Fibroblast of pulmonary artery (primary cell): ENCODE measurements at regions not wholly inside any gene's neighbourhood (a gene's known extent, or its start where the extent isn't known, plus 50 kb on each side); places are given as distances from the start of the nearest gene placed in this dataset.

Source experiments
- DNase-seq: peaks from one replicate; pipeline ENCODE4 v3.0.0-alpha.2; 2010; ENCODE audit warnings: low read depth
- H3K4me3 ChIP-seq: replicated peaks from 2 replicates; pipeline ENCODE4 v1.5.1; 2011; ENCODE audit warnings: low read depth, mild to moderate bottlenecking, control low read depth, low read length, moderate library complexity
- TF ChIP-seq, protein P1 (sequence below): IDR thresholded peaks from 2 replicates; pipeline ENCODE4 v1.5.1; 2011; ENCODE audit warnings: mild to moderate bottlenecking, control low read depth, low read length, inconsistent platforms; ENCODE audit errors: missing control alignments

DNA sequence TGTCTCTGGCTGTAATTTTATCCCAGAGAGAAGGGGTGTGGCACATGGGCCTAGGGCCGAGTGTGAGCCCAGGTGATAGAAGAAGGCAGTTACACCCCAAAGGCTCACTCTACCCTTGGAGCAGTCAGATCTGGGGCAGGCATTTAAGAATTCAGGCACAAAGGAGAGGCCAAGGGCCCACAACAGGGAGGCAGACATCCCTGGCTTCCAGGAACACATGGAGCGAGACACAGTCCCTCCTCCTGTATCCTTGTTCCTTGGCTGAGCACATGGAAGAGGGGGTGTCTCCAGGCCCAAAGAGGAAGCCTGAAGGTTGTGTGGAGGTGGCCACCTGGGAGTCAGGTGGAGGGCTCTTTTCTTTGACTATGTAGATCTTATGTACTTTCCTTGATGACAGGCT lies 286.2 kb downstream of the RPS24 start:
- no peak for DNase-seq
- TF ChIP-seq, protein P1, sequence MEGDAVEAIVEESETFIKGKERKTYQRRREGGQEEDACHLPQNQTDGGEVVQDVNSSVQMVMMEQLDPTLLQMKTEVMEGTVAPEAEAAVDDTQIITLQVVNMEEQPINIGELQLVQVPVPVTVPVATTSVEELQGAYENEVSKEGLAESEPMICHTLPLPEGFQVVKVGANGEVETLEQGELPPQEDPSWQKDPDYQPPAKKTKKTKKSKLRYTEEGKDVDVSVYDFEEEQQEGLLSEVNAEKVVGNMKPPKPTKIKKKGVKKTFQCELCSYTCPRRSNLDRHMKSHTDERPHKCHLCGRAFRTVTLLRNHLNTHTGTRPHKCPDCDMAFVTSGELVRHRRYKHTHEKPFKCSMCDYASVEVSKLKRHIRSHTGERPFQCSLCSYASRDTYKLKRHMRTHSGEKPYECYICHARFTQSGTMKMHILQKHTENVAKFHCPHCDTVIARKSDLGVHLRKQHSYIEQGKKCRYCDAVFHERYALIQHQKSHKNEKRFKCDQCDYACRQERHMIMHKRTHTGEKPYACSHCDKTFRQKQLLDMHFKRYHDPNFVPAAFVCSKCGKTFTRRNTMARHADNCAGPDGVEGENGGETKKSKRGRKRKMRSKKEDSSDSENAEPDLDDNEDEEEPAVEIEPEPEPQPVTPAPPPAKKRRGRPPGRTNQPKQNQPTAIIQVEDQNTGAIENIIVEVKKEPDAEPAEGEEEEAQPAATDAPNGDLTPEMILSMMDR = no peak
- no peak overlapping the region for H3K4me3 ChIP-seq

DNA sequence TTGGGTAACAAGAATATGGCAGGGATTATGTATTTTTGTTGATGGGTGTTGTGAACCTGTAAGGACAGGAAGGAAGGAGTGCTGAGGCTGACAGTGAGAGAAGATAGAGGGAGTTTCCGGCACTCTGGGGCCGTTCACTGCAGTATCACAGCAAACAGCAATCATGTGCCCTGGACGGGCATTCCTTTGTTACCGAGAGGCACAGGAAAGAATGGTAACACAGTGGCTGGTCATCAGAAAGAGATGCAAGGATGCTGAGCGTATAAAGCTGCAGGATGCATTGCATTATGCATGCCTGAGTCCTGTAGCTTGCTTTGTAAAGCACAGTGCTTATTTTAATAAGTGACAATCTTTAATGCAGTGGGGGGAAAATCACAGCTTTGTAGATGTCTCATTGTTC lies 286.8 kb downstream of the RPS24 start:
- TF ChIP-seq, protein P1 = no peak
- no peak for DNase-seq
- H3K4me3 ChIP-seq = no peak overlapping the region

DNA sequence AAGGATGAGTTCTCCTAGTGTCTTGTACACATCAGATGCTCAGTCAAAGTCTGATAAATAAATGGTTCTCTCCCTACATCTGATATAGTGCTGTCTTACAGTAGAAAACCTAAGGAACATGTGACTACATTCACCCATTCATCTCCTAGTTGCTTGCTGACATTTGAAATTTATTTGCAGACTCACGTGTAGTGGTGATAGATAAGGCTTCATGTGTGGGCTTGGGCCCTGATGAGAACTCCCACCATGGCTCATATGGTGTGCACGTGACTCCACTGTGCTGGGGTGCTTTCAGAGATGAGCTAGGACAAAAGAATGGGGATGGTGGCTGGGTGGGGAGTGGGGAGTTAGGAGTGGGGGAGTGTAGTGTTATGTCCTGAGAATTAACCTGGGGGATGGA lies 287.3 kb downstream of the RPS24 start:
- DNase-seq = no peak
- TF ChIP-seq, protein P1 = no peak
- no peak overlapping the region for H3K4me3 ChIP-seq

DNA sequence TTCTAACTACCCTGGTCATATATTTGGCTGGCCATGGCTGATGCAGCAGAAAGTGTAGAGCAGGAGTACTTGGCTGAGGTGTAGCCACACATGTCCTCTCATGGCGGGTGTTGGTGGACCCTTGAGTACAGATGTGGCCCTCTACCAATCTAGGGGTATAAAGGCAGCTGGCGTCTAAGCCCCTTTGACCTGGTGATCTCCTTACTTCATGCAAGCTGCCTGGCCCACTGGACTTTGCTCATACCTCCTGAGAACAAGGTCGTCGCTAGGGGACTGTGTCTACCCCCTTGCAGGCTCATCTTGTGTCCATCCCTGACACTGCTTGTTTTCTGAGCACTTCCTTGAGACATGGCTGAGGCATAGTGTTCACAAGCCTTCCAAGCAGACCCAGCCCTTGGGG lies 287.8 kb downstream of the RPS24 start:
- TF ChIP-seq, protein P1 = no peak
- no peak for DNase-seq
- H3K4me3 ChIP-seq = no peak overlapping the region

DNA sequence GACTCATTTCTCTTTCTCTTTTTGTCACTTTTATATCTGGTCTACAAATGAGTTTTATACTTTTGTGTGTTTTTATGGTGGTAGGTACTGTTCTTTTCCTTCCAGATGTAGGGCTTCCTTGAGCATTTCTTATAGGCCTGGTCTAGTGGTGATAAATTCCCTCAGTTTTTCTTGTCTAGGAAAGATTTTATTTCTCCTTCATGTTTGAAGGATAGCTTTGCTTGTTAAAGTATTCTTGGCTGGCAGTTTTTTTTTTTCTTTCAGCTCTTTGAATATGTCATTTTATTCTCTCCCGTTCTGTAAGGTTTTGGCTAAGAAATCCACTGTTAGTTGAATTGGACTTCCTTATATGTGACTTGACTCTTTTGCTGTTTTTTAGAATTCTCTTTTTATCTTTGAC lies 292.7 kb downstream of the RPS24 start:
- H3K4me3 ChIP-seq = no peak overlapping the region
- TF ChIP-seq, protein P1 = no peak
- no peak for DNase-seq

DNA sequence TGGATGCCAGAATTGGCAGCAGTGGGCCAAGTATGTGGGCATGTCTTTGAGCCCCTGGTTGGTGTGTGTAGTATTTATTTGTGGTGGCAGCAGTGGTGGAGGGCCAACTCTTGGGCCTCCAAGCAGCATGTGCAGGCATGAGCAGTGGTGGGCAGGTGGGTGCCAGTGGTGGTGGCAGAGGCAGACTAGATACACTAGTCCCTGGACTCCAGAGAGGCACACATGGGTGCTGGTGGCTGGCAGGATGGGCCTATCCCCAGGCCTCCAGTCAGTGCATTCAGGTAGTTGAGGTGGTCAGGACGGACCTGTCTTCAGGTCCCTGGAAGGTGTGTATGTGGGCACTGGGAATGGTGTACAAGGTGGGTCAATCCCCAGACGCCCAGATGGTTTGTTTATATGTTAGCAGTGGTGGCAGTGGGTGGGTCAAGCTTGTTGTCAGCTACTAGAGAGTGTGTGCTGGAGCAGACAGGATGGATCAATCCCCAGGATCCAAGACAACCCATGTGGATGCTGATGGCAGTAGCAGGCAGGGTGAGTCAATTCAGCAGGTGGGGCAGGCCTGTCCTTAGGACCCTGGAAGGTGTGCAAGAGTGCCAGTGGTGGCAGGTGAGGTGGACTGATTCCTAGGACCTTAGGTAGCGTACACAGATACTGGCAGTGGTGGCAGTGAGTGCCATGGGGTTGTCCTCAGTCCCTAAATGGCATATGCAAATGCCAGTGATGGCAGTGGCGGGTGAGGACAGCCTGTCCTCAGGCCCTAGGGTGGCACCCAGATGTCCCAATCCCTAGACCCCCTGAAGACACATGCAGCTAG lies 294.3 kb downstream of the RPS24 start:
- TF ChIP-seq, protein P1 = no peak
- no peak for DNase-seq

DNA sequence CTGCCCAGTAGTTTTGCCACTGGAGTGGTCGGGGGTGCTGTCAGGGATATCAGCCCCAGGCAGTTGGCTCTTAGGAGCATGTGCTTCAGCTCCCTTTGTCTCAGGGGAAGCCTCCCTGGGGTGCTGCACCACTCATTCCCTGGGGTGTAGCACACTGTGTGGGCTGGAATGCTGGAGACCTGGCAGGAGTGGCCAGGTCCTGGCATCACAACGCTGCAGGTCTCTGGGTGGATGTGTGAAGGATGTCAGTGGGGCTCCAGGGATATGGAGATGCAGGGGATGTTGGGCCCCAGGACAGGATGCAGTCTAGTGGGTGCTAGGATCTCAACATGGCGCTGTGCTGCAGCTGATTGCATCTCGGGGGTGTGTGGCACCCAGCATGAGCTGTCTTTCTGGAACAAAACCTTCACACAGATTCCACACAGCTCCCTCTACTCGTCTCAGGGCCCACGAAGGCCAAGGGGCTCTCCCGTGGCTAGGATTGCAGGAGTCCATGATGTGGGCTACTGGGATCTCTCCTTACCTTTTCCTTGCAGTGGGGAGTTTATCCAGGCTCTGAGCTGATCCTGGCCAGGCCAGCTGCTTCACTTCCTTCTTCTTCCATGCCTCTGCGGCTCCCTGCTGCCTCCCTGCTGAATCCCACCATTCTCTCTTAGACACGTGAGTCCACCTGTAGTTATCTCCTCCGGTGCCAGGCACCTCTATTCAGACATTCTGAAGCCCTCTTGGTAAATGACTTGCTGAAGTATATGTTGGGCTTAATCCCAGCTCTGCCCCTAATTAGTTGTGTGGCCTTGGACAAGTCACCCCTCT lies 295.1 kb downstream of the RPS24 start:
- DNase-seq = no peak
- TF ChIP-seq, protein P1 = no peak
- no peak overlapping the region for H3K4me3 ChIP-seq

More for the DNA sequence above, 294.3 kb downstream of the RPS24 start:
- no peak overlapping the region for H3K4me3 ChIP-seq
